Smooth muscle cell (in vitro differentiated cells): ENCODE measurements at regions not wholly inside any gene's neighbourhood (a gene's known extent, or its start where the extent isn't known, plus 50 kb on each side); places are given as distances from the start of the nearest gene placed in this dataset.

Experiments
- DNase-seq: peaks from one replicate; lab custom pipeline; 2025; ENCODE audit not compliant: unreplicated experiment; lab: John Stamatoyannopoulos, UW
- H2AFZ ChIP-seq: fragments of 200-600 bp; sonication (generic); 2 replicates; pipeline ENCODE4 v1.6.0; 2016; ENCODE audit warnings: antibody characterized with exemption, low read depth, mild to moderate bottlenecking
- H3F3A ChIP-seq: fragments of 200-600 bp; sonication (generic); 2 replicates; pipeline ENCODE4 v1.6.0; 2017; ENCODE audit warnings: antibody characterized with exemption, low read depth
- H3K27ac ChIP-seq: fragments of 200-600 bp; sonication (generic); 2 replicates; pipeline ENCODE4 v1.5.1; 2016; ENCODE audit warnings: low read depth, mild to moderate bottlenecking
- H3K27me3 ChIP-seq: fragments of 200-600 bp; sonication (generic); 2 replicates; pipeline ENCODE4 v1.6.1; 2016; ENCODE audit warnings: low read depth, mild to moderate bottlenecking
- H3K36me3 ChIP-seq: fragments of 200-600 bp; sonication (generic); 2 replicates; pipeline ENCODE4 v1.5.1; 2016; ENCODE audit warnings: low read depth
- H3K4me1 ChIP-seq: fragments of 200-600 bp; sonication (generic); 2 replicates; pipeline ENCODE4 v1.5.1; 2016; ENCODE audit warnings: low read depth
- H3K4me2 ChIP-seq: fragments of 200-600 bp; sonication (generic); 2 replicates; pipeline ENCODE4 v1.6.0; 2016; ENCODE audit warnings: mild to moderate bottlenecking
- H3K4me3 ChIP-seq: fragments of 200-600 bp; sonication (generic); 2 replicates; pipeline ENCODE4 v1.5.1; 2016; ENCODE audit warnings: mild to moderate bottlenecking
- H3K79me2 ChIP-seq: fragments of 200-600 bp; sonication (generic); 2 replicates; pipeline ENCODE4 v1.6.0; 2016; ENCODE audit warnings: low read depth, mild to moderate bottlenecking
- H3K9ac ChIP-seq: fragments of 200-600 bp; sonication (generic); 2 replicates; pipeline ENCODE4 v1.6.0; 2016; ENCODE audit warnings: low read depth
- H3K9me3 ChIP-seq: fragments of 200-600 bp; sonication (generic); replicated peaks from 2 replicates; pipeline ENCODE4 v1.5.1; 2016; ENCODE audit warnings: low read depth
- H4K20me1 ChIP-seq: fragments of 200-600 bp; sonication (generic); 2 replicates; pipeline ENCODE4 v1.6.0; 2016; ENCODE audit warnings: low read depth
- CTCF ChIP-seq: fragments of 200-600 bp; sonication (generic); IDR thresholded peaks from 2 replicates; pipeline ENCODE4 v1.5.1; 2017; ENCODE audit warnings: borderline replicate concordance, mild to moderate bottlenecking, antibody characterized with exemption; ENCODE audit not compliant: insufficient read depth, poor library complexity, severe bottlenecking
- WGBS: methylation state at CpG from one replicate; pipeline ENCODE4 v1.1.7; 2016; ENCODE audit warnings: low lambda C conversion rate; 5-methylcytosine and 5-hydroxymethylcytosine counted together

GRCh38 chr15:93722165-93722564 lies 509.2 kb upstream of the MCTP2 start:
- no peak for TF ChIP-seq CTCF

GRCh38 chr15:93720607-93721006 lies 510.8 kb upstream of the MCTP2 start:
- Histone ChIP-seq H3K27ac (no peak overlapping the region), H3K9ac (no peak overlapping the region)

More at GRCh38 chr15:93722165-93722564, 509.2 kb upstream of the MCTP2 start:
- H3K9ac ChIP-seq, result no peak overlapping the region
- no peaks in the 10 kb centered on the region for H3K9me3 ChIP-seq
- H2AFZ ChIP-seq, result no peak overlapping the region
- no peaks in the 10 kb centered on the region for H3K4me1 ChIP-seq
- no peak for DNase-seq
- H3F3A ChIP-seq, result no peaks in the 10 kb centered on the region
- no peaks in the 10 kb centered on the region for H3K27me3 ChIP-seq
- H4K20me1 ChIP-seq, result no peaks in the 10 kb centered on the region
- H3K27ac ChIP-seq, result no peak overlapping the region
- no peaks in the 10 kb centered on the region for H3K79me2 ChIP-seq
- no peak overlapping the region for H3K4me2 ChIP-seq
- H3K36me3 ChIP-seq, result no peaks in the 10 kb centered on the region
- no peak overlapping the region for H3K4me3 ChIP-seq

GRCh38 chr15:93719921-93720351 lies 511.4 kb upstream of the MCTP2 start:
- Histone ChIP-seq H3K36me3 (no peaks in the 10 kb centered on the region), H2AFZ (no peak overlapping the region), H3F3A (no peaks in the 10 kb centered on the region), H3K4me1 (no peaks in the 10 kb centered on the region), H3K4me2 (no peak overlapping the region), H3K4me3 (no peak overlapping the region), H3K27ac (peak overlapping the region; percentile 26), H3K9ac (no peak overlapping the region), H3K79me2 (no peaks in the 10 kb centered on the region), H3K27me3 (no peaks in the 10 kb centered on the region), H3K9me3 (no peaks in the 10 kb centered on the region), H4K20me1 (no peaks in the 10 kb centered on the region)
- no peak for DNase-seq
- 76% methylated on average over 2 of the region's 2 CpGs for WGBS
- no peak for TF ChIP-seq CTCF

More at GRCh38 chr15:93720607-93721006, 510.8 kb upstream of the MCTP2 start:
- Histone ChIP-seq H2AFZ (no peak overlapping the region), H3K9me3 (no peaks in the 10 kb centered on the region), H3K4me3 (no peak overlapping the region), H3F3A (no peaks in the 10 kb centered on the region), H3K79me2 (no peaks in the 10 kb centered on the region), H3K4me2 (no peak overlapping the region), H3K27me3 (no peaks in the 10 kb centered on the region), H3K4me1 (no peaks in the 10 kb centered on the region), H4K20me1 (no peaks in the 10 kb centered on the region), H3K36me3 (no peaks in the 10 kb centered on the region)
- WGBS, result 84% methylated on average over 3 of the region's 3 CpGs
- no peak for TF ChIP-seq CTCF
- DNase-seq, result no peak

GRCh38 chr15:93716615-93717231 lies 514.6 kb upstream of the MCTP2 start:
- Histone ChIP-seq H3K4me3 (no peak overlapping the region), H3K27ac (no peak overlapping the region), H3K36me3 (no peaks in the 10 kb centered on the region), H2AFZ (no peak overlapping the region), H3K4me1 (no peaks in the 10 kb centered on the region), H3K79me2 (no peaks in the 10 kb centered on the region), H3F3A (no peaks in the 10 kb centered on the region), H3K9me3 (no peaks in the 10 kb centered on the region), H4K20me1 (no peaks in the 10 kb centered on the region), H3K9ac (no peak overlapping the region), H3K27me3 (no peaks in the 10 kb centered on the region), H3K4me2 (no peak overlapping the region)
- TF ChIP-seq CTCF, result no peak
- no peak for DNase-seq
- WGBS, result 57% methylated on average over 5 of the region's 5 CpGs
